WTC11 (cell line): ENCODE measurements at regions not wholly inside any gene's neighbourhood (a gene's known extent, or its start where the extent isn't known, plus 50 kb on each side); places are given as distances from the start of the nearest gene placed in this dataset.

Experiments
- ATAC-seq: fragments of 200-7000 bp; cut with Tn5 transposase; 2 replicates; pipeline ENCODE4 v1.10.0; 2021; ENCODE audit warnings: mild to moderate bottlenecking, moderate library complexity
- CTCF ChIA-PET: fragments of 300-600 bp; sonication (Branson Sonifier 250); formaldehyde crosslinking; loops from one replicate; lab custom pipeline; 2021; ENCODE audit warnings: antibody characterized with exemption; lab: Charles Lee
- POLR2A ChIA-PET: fragments of 350-600 bp; sonication (Branson Sonifier 250); formaldehyde crosslinking; loops from one replicate; lab custom pipeline; 2021; ENCODE audit warnings: antibody characterized with exemption; lab: Charles Lee
- DNase-seq: peaks from one replicate; pipeline ENCODE4 v3.0.0; 2021; ENCODE audit warnings: low spot score
- H3K27ac Mint-ChIP-seq: 2 replicates; pipeline ENCODE4 v1.8.0; 2021; ENCODE audit warnings: mixed read lengths
- H3K27me3 Mint-ChIP-seq: 2 replicates; pipeline ENCODE4 v1.8.0; 2021; ENCODE audit warnings: low read depth, mild to moderate bottlenecking, moderate library complexity, mixed read lengths
- H3K36me3 Mint-ChIP-seq: 2 replicates; pipeline ENCODE4 v1.8.0; 2021; ENCODE audit warnings: mixed read lengths
- H3K4me1 Mint-ChIP-seq: 2 replicates; pipeline ENCODE4 v1.8.0; 2022; ENCODE audit warnings: mixed read lengths
- H3K4me3 Mint-ChIP-seq: 2 replicates; pipeline ENCODE4 v1.8.0; 2021; ENCODE audit warnings: mild to moderate bottlenecking, moderate library complexity, mixed read lengths
- H3K9me3 Mint-ChIP-seq: 2 replicates; pipeline ENCODE4 v1.8.0; 2021; ENCODE audit warnings: mixed read lengths
- CREM ChIP-seq: sonication (generic); formaldehyde crosslinking; IDR thresholded peaks from 2 replicates; pipeline ENCODE4 v1.8.1; 2022; ENCODE audit warnings: mild to moderate bottlenecking, missing genetic modification reagents, moderate library complexity
- FOXK1 ChIP-seq: sonication (generic); formaldehyde crosslinking; IDR thresholded peaks from 2 replicates; pipeline ENCODE4 v1.8.0; 2022; ENCODE audit warnings: mild to moderate bottlenecking, moderate library complexity, missing genetic modification reagents
- FOXP1 ChIP-seq: sonication (generic); formaldehyde crosslinking; IDR thresholded peaks from 2 replicates; pipeline ENCODE4 v1.8.0; 2022; ENCODE audit warnings: missing genetic modification reagents, mild to moderate bottlenecking, moderate library complexity, borderline replicate concordance
- NFYB ChIP-seq: sonication (generic); formaldehyde crosslinking; conservative IDR thresholded peaks from 2 replicates; pipeline ENCODE4 v1.8.0; 2022; ENCODE audit warnings: low read depth, missing genetic modification reagents
- NR3C1 ChIP-seq: sonication (generic); formaldehyde crosslinking; conservative IDR thresholded peaks from 2 replicates; pipeline ENCODE4 v1.8.1; 2023; ENCODE audit warnings: low read depth, mild to moderate bottlenecking, missing genetic modification reagents
- PRRX2 ChIP-seq: fragments of 250-450 bp; sonication (Bioruptor Pico); IDR thresholded peaks from 2 replicates; pipeline ENCODE4 v1.8.0; 2021; ENCODE audit warnings: mild to moderate bottlenecking
- RELA ChIP-seq: sonication (generic); formaldehyde crosslinking; IDR thresholded peaks from 2 replicates; pipeline ENCODE4 v1.8.1; 2022; ENCODE audit warnings: missing genetic modification reagents, mild to moderate bottlenecking, borderline replicate concordance
- SOX15 ChIP-seq: fragments of 250-450 bp; sonication (Bioruptor Pico); IDR thresholded peaks from 2 replicates; pipeline ENCODE4 v1.9.0; 2021; ENCODE audit warnings: mild to moderate bottlenecking
- TCF7 ChIP-seq: sonication (generic); formaldehyde crosslinking; IDR thresholded peaks from 2 replicates; pipeline ENCODE4 v1.8.0; 2022; ENCODE audit warnings: mild to moderate bottlenecking, low read depth, missing genetic modification reagents, moderate library complexity
- TEAD4 ChIP-seq: sonication (generic); formaldehyde crosslinking; IDR thresholded peaks from 2 replicates; pipeline ENCODE4 v1.8.0; 2022; ENCODE audit warnings: mild to moderate bottlenecking, missing genetic modification reagents
- ZNF138 ChIP-seq: sonication (generic); formaldehyde crosslinking; conservative IDR thresholded peaks from 2 replicates; pipeline ENCODE4 v1.8.1; 2022; ENCODE audit warnings: mild to moderate bottlenecking, moderate library complexity, missing genetic modification reagents
- ZNF317 ChIP-seq: sonication (generic); formaldehyde crosslinking; IDR thresholded peaks from 2 replicates; pipeline ENCODE4 v1.8.1; 2023; ENCODE audit warnings: low read depth, mild to moderate bottlenecking, moderate library complexity, missing genetic modification reagents, borderline replicate concordance
- TF ChIP-seq, protein P1 (sequence below): fragments of 200-600 bp; IDR thresholded peaks from 2 replicates; pipeline ENCODE4 v1.8.0; 2022; ENCODE audit warnings: antibody characterized with exemption
- TF ChIP-seq, protein P2 (sequence below): sonication (generic); formaldehyde crosslinking; IDR thresholded peaks from 2 replicates; pipeline ENCODE4 v1.8.0; 2022; ENCODE audit warnings: missing genetic modification reagents
- TF ChIP-seq, protein P3 (sequence below): sonication (generic); formaldehyde crosslinking; IDR thresholded peaks from 2 replicates; pipeline ENCODE4 v1.8.1; 2023; ENCODE audit warnings: mild to moderate bottlenecking, missing genetic modification reagents, moderate library complexity
- TF ChIP-seq, protein P4 (sequence below): sonication (generic); formaldehyde crosslinking; IDR thresholded peaks from 2 replicates; pipeline ENCODE4 v1.8.0; 2022; ENCODE audit warnings: mild to moderate bottlenecking, missing genetic modification reagents
- TF ChIP-seq, protein P5 (sequence below): sonication (generic); formaldehyde crosslinking; IDR thresholded peaks from 2 replicates; pipeline ENCODE4 v1.8.0; 2022; ENCODE audit warnings: mild to moderate bottlenecking, missing genetic modification reagents
- TF ChIP-seq, protein P6 (sequence below): sonication (generic); formaldehyde crosslinking; IDR thresholded peaks from 2 replicates; pipeline ENCODE4 v1.8.1; 2022; ENCODE audit warnings: low read depth, mild to moderate bottlenecking, moderate library complexity, missing genetic modification reagents, borderline replicate concordance

DNA sequence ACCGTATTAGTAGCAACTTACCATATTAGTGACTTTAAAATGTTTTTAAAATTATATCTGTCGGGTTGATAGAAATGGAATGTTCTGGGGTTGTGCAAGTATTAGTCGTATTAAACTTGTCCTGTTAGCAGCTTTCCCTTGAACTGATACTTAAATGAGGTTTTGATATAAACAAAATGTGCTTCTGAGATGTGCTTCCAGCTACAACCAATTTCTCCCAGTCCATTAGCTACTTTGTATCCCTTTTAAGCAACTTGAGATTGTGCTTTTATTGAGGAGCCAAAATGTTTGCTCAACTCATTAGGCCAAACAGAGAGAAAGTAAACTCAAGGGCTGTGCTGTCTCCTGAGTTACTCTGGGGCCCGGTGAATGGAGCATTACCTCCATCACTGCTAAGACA, 255.0 kb upstream of the RBFOX1 start:
- Mint-ChIP-seq H3K36me3 (peaks cover 67% of the 10 kb centered on the region), H3K4me3 (no peak overlapping the region), H3K27me3 (peaks cover 6% of the 10 kb centered on the region; the same call in 1 of the 2 replicates), H3K4me1 (no peaks in the 10 kb centered on the region), H3K9me3 (peaks cover 75% of the 10 kb centered on the region), H3K27ac (no peak overlapping the region)
- ChIA-PET CTCF (no interaction called here), POLR2A (no interaction called here)
- no peak for DNase-seq
- TF ChIP-seq FOXK1 (CRISPR knock-in tag) (no peak), ZNF317 (CRISPR knock-in tag) (no peak), ZNF138 (CRISPR knock-in tag) (no peak), TEAD4 (CRISPR knock-in tag) (no peak), CREM (no peak), NFYB (CRISPR knock-in tag) (no peak)
- TF ChIP-seq, protein P1, sequence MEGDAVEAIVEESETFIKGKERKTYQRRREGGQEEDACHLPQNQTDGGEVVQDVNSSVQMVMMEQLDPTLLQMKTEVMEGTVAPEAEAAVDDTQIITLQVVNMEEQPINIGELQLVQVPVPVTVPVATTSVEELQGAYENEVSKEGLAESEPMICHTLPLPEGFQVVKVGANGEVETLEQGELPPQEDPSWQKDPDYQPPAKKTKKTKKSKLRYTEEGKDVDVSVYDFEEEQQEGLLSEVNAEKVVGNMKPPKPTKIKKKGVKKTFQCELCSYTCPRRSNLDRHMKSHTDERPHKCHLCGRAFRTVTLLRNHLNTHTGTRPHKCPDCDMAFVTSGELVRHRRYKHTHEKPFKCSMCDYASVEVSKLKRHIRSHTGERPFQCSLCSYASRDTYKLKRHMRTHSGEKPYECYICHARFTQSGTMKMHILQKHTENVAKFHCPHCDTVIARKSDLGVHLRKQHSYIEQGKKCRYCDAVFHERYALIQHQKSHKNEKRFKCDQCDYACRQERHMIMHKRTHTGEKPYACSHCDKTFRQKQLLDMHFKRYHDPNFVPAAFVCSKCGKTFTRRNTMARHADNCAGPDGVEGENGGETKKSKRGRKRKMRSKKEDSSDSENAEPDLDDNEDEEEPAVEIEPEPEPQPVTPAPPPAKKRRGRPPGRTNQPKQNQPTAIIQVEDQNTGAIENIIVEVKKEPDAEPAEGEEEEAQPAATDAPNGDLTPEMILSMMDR, result no peak
- TF ChIP-seq, protein P2, sequence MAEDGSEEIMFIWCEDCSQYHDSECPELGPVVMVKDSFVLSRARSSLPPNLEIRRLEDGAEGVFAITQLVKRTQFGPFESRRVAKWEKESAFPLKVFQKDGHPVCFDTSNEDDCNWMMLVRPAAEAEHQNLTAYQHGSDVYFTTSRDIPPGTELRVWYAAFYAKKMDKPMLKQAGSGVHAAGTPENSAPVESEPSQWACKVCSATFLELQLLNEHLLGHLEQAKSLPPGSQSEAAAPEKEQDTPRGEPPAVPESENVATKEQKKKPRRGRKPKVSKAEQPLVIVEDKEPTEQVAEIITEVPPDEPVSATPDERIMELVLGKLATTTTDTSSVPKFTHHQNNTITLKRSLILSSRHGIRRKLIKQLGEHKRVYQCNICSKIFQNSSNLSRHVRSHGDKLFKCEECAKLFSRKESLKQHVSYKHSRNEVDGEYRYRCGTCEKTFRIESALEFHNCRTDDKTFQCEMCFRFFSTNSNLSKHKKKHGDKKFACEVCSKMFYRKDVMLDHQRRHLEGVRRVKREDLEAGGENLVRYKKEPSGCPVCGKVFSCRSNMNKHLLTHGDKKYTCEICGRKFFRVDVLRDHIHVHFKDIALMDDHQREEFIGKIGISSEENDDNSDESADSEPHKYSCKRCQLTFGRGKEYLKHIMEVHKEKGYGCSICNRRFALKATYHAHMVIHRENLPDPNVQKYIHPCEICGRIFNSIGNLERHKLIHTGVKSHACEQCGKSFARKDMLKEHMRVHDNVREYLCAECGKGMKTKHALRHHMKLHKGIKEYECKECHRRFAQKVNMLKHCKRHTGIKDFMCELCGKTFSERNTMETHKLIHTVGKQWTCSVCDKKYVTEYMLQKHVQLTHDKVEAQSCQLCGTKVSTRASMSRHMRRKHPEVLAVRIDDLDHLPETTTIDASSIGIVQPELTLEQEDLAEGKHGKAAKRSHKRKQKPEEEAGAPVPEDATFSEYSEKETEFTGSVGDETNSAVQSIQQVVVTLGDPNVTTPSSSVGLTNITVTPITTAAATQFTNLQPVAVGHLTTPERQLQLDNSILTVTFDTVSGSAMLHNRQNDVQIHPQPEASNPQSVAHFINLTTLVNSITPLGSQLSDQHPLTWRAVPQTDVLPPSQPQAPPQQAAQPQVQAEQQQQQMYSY, result no peak
- TF ChIP-seq, protein P3, sequence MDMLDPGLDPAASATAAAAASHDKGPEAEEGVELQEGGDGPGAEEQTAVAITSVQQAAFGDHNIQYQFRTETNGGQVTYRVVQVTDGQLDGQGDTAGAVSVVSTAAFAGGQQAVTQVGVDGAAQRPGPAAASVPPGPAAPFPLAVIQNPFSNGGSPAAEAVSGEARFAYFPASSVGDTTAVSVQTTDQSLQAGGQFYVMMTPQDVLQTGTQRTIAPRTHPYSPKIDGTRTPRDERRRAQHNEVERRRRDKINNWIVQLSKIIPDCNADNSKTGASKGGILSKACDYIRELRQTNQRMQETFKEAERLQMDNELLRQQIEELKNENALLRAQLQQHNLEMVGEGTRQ, result no peak
- ATAC-seq, result no peak

DNA sequence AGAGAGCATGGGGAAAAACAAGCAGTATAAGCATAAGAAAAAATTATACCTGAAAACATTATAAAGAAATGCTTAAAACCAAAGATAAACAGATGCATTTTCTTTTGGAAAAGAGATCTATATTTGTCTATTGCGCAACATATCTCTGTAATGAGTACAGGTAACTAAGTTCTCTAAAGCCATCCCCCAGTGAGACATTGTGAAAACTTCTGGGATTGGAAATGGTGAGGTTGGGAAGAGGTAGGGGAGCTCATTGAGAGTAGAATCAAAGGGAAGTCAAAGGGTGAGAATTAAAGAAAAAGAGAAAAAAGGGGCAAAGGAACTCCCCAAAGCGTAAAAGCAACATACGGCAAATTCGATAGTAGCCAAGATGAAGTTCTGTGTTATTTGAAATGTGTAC, 257.9 kb upstream of the RBFOX1 start:
- H3K9me3 Mint-ChIP-seq, result peaks cover 84% of the 10 kb centered on the region
- peaks cover 6% of the 10 kb centered on the region; the same call in 1 of the 2 replicates for H3K27me3 Mint-ChIP-seq
- no peak for DNase-seq
- peaks cover 71% of the 10 kb centered on the region for H3K36me3 Mint-ChIP-seq
- no peaks in the 10 kb centered on the region for H3K4me1 Mint-ChIP-seq
- no peak for ATAC-seq
- no peak overlapping the region for H3K27ac Mint-ChIP-seq
- POLR2A ChIA-PET, result no interaction called here
- no peak overlapping the region for H3K4me3 Mint-ChIP-seq
- CTCF ChIA-PET, result no interaction called here
- TF ChIP-seq NR3C1 (CRISPR knock-in tag), result no peak
- TF ChIP-seq ZNF317 (CRISPR knock-in tag), result no peak
- TF ChIP-seq, protein P1, result no peak
- TF ChIP-seq, protein P4, sequence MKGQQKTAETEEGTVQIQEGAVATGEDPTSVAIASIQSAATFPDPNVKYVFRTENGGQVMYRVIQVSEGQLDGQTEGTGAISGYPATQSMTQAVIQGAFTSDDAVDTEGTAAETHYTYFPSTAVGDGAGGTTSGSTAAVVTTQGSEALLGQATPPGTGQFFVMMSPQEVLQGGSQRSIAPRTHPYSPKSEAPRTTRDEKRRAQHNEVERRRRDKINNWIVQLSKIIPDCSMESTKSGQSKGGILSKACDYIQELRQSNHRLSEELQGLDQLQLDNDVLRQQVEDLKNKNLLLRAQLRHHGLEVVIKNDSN, result no peak
- TF ChIP-seq, protein P3, result no peak
- TF ChIP-seq, protein P5, sequence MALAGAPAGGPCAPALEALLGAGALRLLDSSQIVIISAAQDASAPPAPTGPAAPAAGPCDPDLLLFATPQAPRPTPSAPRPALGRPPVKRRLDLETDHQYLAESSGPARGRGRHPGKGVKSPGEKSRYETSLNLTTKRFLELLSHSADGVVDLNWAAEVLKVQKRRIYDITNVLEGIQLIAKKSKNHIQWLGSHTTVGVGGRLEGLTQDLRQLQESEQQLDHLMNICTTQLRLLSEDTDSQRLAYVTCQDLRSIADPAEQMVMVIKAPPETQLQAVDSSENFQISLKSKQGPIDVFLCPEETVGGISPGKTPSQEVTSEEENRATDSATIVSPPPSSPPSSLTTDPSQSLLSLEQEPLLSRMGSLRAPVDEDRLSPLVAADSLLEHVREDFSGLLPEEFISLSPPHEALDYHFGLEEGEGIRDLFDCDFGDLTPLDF (CRISPR knock-in tag), result no peak
- TF ChIP-seq, protein P2, result no peak
- TF ChIP-seq, protein P6, sequence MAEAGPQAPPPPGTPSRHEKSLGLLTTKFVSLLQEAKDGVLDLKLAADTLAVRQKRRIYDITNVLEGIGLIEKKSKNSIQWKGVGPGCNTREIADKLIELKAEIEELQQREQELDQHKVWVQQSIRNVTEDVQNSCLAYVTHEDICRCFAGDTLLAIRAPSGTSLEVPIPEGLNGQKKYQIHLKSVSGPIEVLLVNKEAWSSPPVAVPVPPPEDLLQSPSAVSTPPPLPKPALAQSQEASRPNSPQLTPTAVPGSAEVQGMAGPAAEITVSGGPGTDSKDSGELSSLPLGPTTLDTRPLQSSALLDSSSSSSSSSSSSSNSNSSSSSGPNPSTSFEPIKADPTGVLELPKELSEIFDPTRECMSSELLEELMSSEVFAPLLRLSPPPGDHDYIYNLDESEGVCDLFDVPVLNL (CRISPR knock-in tag), result no peak
- no peak for TF ChIP-seq FOXP1 (CRISPR knock-in tag)
- TF ChIP-seq TCF7 (CRISPR knock-in tag), result no peak
- TF ChIP-seq SOX15 (CRISPR knock-in tag), result no peak
- no peak for TF ChIP-seq RELA
- TF ChIP-seq PRRX2 (CRISPR knock-in tag), result no peak
